ENCODE measurements at regions not wholly inside any gene's neighbourhood (a gene's known extent, or its start where the extent isn't known, plus 50 kb on each side); places are given as distances from the start of the nearest gene placed in this dataset.
A peak's percentile ranks its signal among the peaks of the same experiment; 100 is the strongest.

DNA sequence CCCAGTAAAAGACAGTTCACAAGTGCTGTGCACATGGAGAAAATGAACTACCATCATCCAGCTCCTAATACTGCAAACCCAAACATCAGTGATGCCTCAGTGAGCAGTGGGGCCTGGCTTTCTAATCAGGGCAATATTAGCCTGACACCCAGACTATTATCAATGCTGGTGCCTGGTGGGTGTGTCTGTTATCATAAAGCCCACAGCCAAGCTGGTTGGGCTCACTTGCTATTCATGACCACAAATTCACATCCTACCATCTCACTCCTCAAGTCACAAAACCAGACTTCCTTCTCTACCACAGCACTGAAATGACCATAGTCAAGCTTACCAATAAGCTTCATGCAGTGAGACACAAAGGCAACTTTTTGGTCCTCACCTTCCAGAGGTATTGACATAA is 180.8 kb upstream of the PLN start:
- DNase-seq (no peak), ATAC-seq (no peak)
- peaks cover 0 to 14% (median 5%) of the 10 kb centered on the region in 9 donors for H3K4me1 ChIP-seq
- H3K36me3 ChIP-seq: no peaks in the 10 kb centered on the region
- no peaks in the 10 kb centered on the region for H3K27me3 ChIP-seq
- TF ChIP-seq, protein P1, sequence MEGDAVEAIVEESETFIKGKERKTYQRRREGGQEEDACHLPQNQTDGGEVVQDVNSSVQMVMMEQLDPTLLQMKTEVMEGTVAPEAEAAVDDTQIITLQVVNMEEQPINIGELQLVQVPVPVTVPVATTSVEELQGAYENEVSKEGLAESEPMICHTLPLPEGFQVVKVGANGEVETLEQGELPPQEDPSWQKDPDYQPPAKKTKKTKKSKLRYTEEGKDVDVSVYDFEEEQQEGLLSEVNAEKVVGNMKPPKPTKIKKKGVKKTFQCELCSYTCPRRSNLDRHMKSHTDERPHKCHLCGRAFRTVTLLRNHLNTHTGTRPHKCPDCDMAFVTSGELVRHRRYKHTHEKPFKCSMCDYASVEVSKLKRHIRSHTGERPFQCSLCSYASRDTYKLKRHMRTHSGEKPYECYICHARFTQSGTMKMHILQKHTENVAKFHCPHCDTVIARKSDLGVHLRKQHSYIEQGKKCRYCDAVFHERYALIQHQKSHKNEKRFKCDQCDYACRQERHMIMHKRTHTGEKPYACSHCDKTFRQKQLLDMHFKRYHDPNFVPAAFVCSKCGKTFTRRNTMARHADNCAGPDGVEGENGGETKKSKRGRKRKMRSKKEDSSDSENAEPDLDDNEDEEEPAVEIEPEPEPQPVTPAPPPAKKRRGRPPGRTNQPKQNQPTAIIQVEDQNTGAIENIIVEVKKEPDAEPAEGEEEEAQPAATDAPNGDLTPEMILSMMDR (IDR thresholded peaks at IDR 0.05): no peak
- H3K4me3 ChIP-seq: no peak overlapping the region
- peaks cover 0 to 27% (median 15%) of the 10 kb centered on the region in 11 donors for H3K9me3 ChIP-seq
- H3K27ac ChIP-seq: peak overlapping the region in 1 of 10 donors; percentile 19
- intact Hi-C loops (cut with DNase I): no loop called here

GRCh38 chr6:118370722-118371121 is 177.4 kb upstream of the PLN start:
- peak in 1 of 2 donors; percentile 58 for DNase-seq
- TF ChIP-seq, protein P1 (IDR thresholded peaks at IDR 0.05): no peak
- peaks cover 0 to 23% (median 5%) of the 10 kb centered on the region in 9 donors for H3K4me1 ChIP-seq
- peak overlapping the region in 9 of 10 donors; percentile 51 to 87 (median 81) for H3K27ac ChIP-seq
- WGBS, 2 donors: 40 to 63% methylated on average over 3 of the region's 3 CpGs
- intact Hi-C loops (cut with DNase I): loop anchor here in 7 of 10 donors (5.0 to 10.0 kb wide), 11 partner anchors 63 to 174 kb away; partner anchors contain the start of gene PLN (in 1 of the 7)
- no peak overlapping the region for H3K4me3 ChIP-seq
- H3K9me3 ChIP-seq: peaks cover 0 to 27% (median 15%) of the 10 kb centered on the region in 11 donors
- no peaks in the 10 kb centered on the region for H3K27me3 ChIP-seq
- peak; percentile 32 to 84 (median 76) for ATAC-seq
- H3K36me3 ChIP-seq: no peaks in the 10 kb centered on the region

- TF ChIP-seq, protein P1 (IDR thresholded peaks at IDR 0.05): no peak
- no peaks in the 10 kb centered on the region for H3K36me3 ChIP-seq
- peak overlapping the region; percentile 51 to 87 (median 80) for H3K27ac ChIP-seq
- peaks cover 0 to 27% (median 15%) of the 10 kb centered on the region in 11 donors for H3K9me3 ChIP-seq
- peak in 6 of 8 donors; percentile 5 to 58 (median 42) for ATAC-seq
- H3K4me1 ChIP-seq: peaks cover 0 to 25% (median 6%) of the 10 kb centered on the region in 9 donors
- WGBS, 2 donors: 41 to 42% methylated on average over 1 of the region's 1 CpG
- no peak for DNase-seq
- intact Hi-C loops (cut with DNase I): loop anchor here in 7 of 10 donors (2.0 to 10.0 kb wide), 16 partner anchors 27 to 173 kb away; partner anchors contain the start of gene PLN (in 1 of the 7)
- H3K4me3 ChIP-seq: no peak overlapping the region
- no peaks in the 10 kb centered on the region for H3K27me3 ChIP-seq
Measured at GRCh38 chr6:118371955-118372354, 176.1 kb upstream of the PLN start.

DNA sequence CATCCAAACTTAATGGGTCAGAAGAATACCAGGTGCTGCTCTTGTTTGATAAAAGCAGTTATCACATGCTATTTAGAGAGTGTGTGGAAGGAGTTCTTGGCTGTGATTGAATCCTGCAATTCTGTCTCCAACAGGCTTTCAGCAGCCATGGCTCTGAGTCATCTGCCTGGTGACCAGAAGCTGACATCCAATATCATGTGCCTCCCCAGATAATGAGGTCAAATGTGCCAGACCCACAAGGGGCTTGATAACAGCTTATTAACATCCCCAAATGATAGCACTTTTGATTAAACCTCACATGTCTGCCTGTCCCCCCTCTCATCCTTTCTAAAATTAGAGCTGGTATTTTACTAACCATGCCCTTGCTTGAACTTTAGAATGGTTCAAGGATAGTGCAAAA is 175.7 kb upstream of the PLN start:
- peaks cover 0 to 25% (median 6%) of the 10 kb centered on the region in 9 donors for H3K4me1 ChIP-seq
- ATAC-seq (peak; percentile 84 to 95 (median 90)), DNase-seq (peak; percentile 21 to 77)
- H3K27ac ChIP-seq: peak overlapping the region; percentile 4 to 87 (median 80)
- no peak overlapping the region for H3K4me3 ChIP-seq
- intact Hi-C loops (cut with DNase I): loop anchor here in 7 of 10 donors (2.0 to 10.0 kb wide), 16 partner anchors 26 to 172 kb away; partner anchors contain the start of gene PLN (in 1 of the 7)
- TF ChIP-seq, protein P1 (IDR thresholded peaks at IDR 0.05): no peak
- no peaks in the 10 kb centered on the region for H3K27me3 ChIP-seq
- H3K9me3 ChIP-seq: peaks cover 0 to 27% (median 15%) of the 10 kb centered on the region in 11 donors
- no peaks in the 10 kb centered on the region for H3K36me3 ChIP-seq
